Upper lobe of left lung (tissue), 4 donors: ENCODE measurements at regions not wholly inside any gene's neighbourhood (a gene's known extent, or its start where the extent isn't known, plus 50 kb on each side); places are given as distances from the start of the nearest gene placed in this dataset.

ENCODE experiments used
- EP300 ChIP-seq, 4 donors: sonication (generic); formaldehyde crosslinking; IDR thresholded peaks; one replicate each; pipeline ENCODE4 v1.5.1; 2017; ENCODE audit warnings: antibody characterized with exemption in 4 of 4, control low read depth in 2 of 4
- POLR2A ChIP-seq, 4 donors: fragments of 450-650 bp; IDR thresholded peaks; one replicate each; pipeline ENCODE4 v1.5.1; 2016 to 2017; ENCODE audit warnings: antibody characterized with exemption in 4 of 4, mild to moderate bottlenecking in 2 of 4
- TF ChIP-seq, protein P1 (sequence below), 6 experiments: fragments of 450-650 bp in 4 of 6; fragments of 200-600 bp in 2 of 6; sonication (generic) in 2 of 6; IDR thresholded peaks; one replicate each; pipeline ENCODE4 v1.5.1; 2016 to 2019; ENCODE audit warnings: antibody characterized with exemption in 6 of 6

DNA sequence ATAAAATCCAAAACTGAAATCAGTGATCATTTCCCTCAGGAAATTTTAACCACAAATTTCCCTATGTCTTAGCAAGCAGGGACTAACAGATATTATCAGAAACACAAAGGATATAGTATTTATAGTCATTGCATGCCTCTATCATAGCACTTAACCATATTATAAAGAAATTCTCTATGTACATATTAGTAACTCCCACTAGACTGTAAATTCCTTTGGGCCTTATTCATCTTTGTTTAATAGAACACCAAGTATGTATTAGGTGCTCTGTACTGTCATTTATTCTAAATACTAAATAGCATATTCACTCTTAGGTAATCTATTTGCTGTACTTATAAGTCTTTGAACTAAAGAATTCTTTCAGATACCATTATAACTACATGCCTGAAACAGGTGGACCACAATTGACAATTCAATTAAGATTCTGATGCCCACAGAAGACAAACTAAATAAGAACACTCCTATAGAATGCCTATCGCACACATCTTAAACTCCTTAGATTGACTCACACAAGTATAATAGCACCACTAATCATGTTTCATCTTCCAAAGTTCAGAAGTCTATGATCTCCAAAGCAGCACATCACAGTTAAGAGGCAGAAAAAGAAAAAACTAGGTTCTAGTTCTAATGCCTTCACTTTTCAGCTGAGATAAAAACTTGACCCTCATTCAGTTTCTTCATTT, 134.1 kb downstream of the FSCB start:
- TF ChIP-seq, protein P1, sequence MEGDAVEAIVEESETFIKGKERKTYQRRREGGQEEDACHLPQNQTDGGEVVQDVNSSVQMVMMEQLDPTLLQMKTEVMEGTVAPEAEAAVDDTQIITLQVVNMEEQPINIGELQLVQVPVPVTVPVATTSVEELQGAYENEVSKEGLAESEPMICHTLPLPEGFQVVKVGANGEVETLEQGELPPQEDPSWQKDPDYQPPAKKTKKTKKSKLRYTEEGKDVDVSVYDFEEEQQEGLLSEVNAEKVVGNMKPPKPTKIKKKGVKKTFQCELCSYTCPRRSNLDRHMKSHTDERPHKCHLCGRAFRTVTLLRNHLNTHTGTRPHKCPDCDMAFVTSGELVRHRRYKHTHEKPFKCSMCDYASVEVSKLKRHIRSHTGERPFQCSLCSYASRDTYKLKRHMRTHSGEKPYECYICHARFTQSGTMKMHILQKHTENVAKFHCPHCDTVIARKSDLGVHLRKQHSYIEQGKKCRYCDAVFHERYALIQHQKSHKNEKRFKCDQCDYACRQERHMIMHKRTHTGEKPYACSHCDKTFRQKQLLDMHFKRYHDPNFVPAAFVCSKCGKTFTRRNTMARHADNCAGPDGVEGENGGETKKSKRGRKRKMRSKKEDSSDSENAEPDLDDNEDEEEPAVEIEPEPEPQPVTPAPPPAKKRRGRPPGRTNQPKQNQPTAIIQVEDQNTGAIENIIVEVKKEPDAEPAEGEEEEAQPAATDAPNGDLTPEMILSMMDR (IDR thresholded peaks at IDR 0.05), result no peak
- TF ChIP-seq EP300 (IDR thresholded peaks at IDR 0.05), result no peak
- no peak for TF ChIP-seq POLR2A (IDR thresholded peaks at IDR 0.05)
